ENCODE measurements at regions not wholly inside any gene's neighbourhood (a gene's known extent, or its start where the extent isn't known, plus 50 kb on each side); places are given as distances from the start of the nearest gene placed in this dataset.

- no peak for TF ChIP-seq POLR2A (IDR thresholded peaks at IDR 0.05; ENCODE audit: low read length)
- no peak for TF ChIP-seq GATA1 (IDR thresholded peaks at IDR 0.05; ENCODE audit: low read depth, low read length)
Measured at GRCh38 chr14:98607341-98607910, 664.6 kb downstream of the BCL11B start.

Data from erythroblast (primary cell).